GM12865 (cell line): ENCODE measurements at regions not wholly inside any gene's neighbourhood (a gene's known extent, or its start where the extent isn't known, plus 50 kb on each side); places are given as distances from the start of the nearest gene placed in this dataset.

ENCODE experiments used
- DNase-seq: peaks from one replicate; pipeline ENCODE4 v3.0.0; 2010; ENCODE audit warnings: low read depth
- H3K4me3 ChIP-seq: 2 replicates; pipeline ENCODE4 v1.5.1; 2011; ENCODE audit warnings: mild to moderate bottlenecking, low read depth, low read length, control low read depth
- CTCF ChIP-seq: IDR thresholded peaks from 2 replicates; pipeline ENCODE4 v1.5.1; 2011; ENCODE audit warnings: low read length, control low read depth, low read depth, inconsistent platforms; ENCODE audit not compliant: insufficient read depth; ENCODE audit errors: missing control alignments

GRCh38 chr13:83577183-83577582 is 305.1 kb downstream of the SLITRK1 start:
- no peak for TF ChIP-seq CTCF
- DNase-seq = no peak
- no peak overlapping the region for H3K4me3 ChIP-seq

- H3K4me3 ChIP-seq = no peak overlapping the region
- TF ChIP-seq CTCF = no peak
- DNase-seq = peak; percentile 15
Measured at GRCh38 chr13:83568019-83568418, 314.3 kb downstream of the SLITRK1 start.

GRCh38 chr13:83563499-83563898 is 318.8 kb downstream of the SLITRK1 start:
- H3K4me3 ChIP-seq = no peak overlapping the region
- TF ChIP-seq CTCF = no peak
- DNase-seq = no peak

GRCh38 chr13:83557845-83558244 is 324.4 kb downstream of the SLITRK1 start:
- H3K4me3 ChIP-seq = no peak overlapping the region
- no peak for TF ChIP-seq CTCF
- no peak for DNase-seq

- TF ChIP-seq CTCF = no peak
- H3K4me3 ChIP-seq = no peak overlapping the region
- DNase-seq = no peak
Measured at GRCh38 chr13:83549671-83550070, 332.6 kb downstream of the SLITRK1 start.

GRCh38 chr13:83547043-83547442 is 335.2 kb downstream of the SLITRK1 start:
- TF ChIP-seq CTCF = no peak
- no peak overlapping the region for H3K4me3 ChIP-seq
- DNase-seq = no peak

- DNase-seq = no peak
- no peak overlapping the region for H3K4me3 ChIP-seq
- TF ChIP-seq CTCF = no peak
Measured at GRCh38 chr13:83546476-83546875, 335.8 kb downstream of the SLITRK1 start.
